ENCODE measurements at regions not wholly inside any gene's neighbourhood (a gene's known extent, or its start where the extent isn't known, plus 50 kb on each side); places are given as distances from the start of the nearest gene placed in this dataset.

DNA sequence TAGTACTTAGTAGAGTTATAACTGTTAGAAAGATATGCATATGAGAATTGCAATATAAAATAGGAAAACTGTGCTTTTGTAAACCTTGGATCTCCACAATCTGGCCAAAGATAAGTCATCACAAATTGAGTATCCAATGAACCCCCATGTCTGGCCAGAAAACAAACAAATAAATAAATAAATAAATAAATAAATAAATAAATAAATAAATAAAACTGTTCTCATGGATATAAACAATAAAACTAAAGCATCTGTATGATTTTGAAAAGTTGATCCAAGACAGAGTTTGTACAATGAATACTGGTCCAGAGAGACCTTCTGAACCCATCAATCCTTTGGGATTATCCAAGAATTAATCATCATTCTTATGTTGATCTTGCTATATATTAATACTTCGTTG lies 367.6 kb upstream of the CDH9 start:
- DNase-seq, result no peak

GRCh38 chr5:27403243-27403882 lies 365.0 kb upstream of the CDH9 start:
- DNase-seq, result no peak

GRCh38 chr5:27402828-27403227 lies 364.4 kb upstream of the CDH9 start:
- no peak for DNase-seq

DNA sequence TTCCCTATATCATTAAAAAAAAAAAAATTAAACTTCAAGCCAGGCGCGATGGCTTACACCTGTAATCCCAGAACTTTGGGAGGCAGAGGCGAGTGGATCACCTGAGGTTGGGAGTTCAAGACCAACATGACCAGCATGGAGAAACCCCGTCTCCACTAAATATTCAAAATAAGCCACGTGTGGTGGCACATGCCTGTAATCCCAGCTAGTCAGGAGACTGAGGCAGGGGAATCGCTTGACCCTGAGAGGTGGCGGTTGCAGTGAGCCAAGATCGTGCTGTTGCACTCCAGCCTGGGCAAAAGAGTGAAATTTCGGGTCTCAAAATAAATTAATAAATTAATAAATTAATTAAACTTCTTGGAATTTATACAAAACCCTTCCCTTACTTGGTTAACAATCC lies 358.6 kb upstream of the CDH9 start:
- DNase-seq, result no peak

- no peak for DNase-seq
Observed at GRCh38 chr5:27392716-27393115, 354.3 kb upstream of the CDH9 start.

- DNase-seq, result no peak
Observed at GRCh38 chr5:27389696-27390095, 351.3 kb upstream of the CDH9 start.

- no peak for DNase-seq
Observed at GRCh38 chr5:27388755-27389154, 350.4 kb upstream of the CDH9 start.

DNA sequence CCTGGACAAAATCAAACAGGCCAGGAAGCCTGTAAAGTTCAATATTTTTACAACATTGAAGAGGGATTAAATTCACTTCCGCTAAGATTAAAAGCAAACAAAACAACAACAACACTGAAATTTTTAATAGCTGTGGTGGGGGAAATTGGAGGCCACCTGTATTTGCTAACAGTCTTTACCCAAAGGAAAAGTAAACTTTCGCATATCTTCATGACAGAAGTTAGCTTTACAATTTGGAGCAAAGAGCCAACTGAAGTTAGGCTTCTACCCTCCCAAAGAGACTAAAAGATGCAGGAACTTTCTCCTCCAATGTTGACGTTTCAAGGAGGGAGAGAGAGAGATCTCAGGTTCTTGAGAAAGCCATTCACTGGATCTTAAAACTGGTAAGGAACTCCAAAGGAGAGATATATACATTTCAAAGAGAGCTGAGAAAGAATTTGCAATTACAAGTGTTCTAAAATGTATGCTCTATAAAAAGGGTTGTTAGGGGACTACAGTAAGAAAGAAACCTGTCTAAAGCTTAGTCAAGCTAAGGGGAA lies 349.2 kb upstream of the CDH9 start:
- no peak for DNase-seq

GRCh38 chr5:27381686-27382085 lies 343.3 kb upstream of the CDH9 start:
- no peak for DNase-seq

- DNase-seq, result no peak
Observed at GRCh38 chr5:27377626-27378025, 339.2 kb upstream of the CDH9 start.

- DNase-seq, result no peak
Observed at GRCh38 chr5:27353970-27354369, 315.6 kb upstream of the CDH9 start.

DNA sequence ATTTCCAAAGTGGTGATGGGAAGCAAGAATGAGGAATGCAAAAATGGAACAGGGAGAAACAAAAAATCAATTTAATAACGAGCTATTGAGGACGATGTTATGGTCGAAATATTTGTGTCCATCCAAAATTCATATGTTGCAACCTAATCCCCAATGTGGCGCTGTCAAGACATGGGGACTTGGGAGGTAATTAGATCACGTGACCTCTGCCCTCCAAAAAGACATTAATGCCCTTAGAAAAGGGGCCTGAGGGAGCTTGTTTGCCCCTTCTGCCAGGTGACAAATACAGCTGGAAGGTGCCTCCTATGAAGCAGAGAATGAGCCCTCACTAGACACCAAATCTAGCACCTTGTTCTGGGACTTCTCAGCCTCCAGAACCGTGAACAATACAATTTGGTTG lies 315.2 kb upstream of the CDH9 start:
- DNase-seq, result no peak

DNA sequence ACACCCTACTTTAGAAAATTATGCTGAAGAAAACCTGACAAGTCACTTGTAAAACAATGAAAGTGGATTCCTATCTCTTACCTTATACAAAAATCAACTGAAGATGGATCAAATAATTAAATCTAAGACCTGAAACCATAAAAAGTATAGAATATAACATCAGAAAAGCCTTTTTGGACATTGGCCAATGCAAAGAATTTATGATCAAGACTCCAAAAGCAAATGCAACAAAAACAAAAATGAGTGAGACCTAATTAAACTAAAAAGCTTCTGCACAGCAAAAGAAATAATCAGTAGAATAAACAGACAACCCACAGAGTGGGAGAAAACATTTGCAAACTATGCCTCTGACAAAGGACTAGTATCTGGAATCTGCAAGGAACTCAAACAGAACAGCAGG lies 303.0 kb upstream of the CDH9 start:
- peak in 1 of 2 experiments; percentile 45 for DNase-seq

- no peak for DNase-seq
Observed at GRCh38 chr5:27336817-27337216, 298.4 kb upstream of the CDH9 start.

GRCh38 chr5:27328480-27328879 lies 290.1 kb upstream of the CDH9 start:
- no peak for DNase-seq

DNA sequence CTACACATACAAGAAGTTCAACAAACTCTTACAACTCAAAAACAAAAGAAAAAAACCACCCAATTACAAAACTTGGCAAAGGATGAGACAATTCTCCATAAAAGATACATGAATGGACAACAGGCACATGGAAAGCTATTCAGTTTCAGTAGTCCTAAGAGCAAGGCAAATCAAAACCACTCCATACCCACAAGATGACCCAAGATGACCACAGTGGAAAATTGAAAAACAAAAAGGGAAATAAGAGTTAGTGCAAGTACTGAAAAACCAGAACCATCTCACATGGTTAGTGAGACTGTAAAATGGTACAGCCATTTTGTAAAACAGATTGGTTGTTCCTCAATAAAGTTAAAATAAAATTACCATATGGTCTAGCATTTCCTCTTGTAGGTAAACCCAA lies 287.1 kb upstream of the CDH9 start:
- DNase-seq, result no peak

GRCh38 chr5:27318701-27319100 lies 280.3 kb upstream of the CDH9 start:
- peak in 1 of 2 experiments; percentile 46 for DNase-seq

- DNase-seq, result no peak
Observed at GRCh38 chr5:27316271-27316650, 277.9 kb upstream of the CDH9 start.

DNA sequence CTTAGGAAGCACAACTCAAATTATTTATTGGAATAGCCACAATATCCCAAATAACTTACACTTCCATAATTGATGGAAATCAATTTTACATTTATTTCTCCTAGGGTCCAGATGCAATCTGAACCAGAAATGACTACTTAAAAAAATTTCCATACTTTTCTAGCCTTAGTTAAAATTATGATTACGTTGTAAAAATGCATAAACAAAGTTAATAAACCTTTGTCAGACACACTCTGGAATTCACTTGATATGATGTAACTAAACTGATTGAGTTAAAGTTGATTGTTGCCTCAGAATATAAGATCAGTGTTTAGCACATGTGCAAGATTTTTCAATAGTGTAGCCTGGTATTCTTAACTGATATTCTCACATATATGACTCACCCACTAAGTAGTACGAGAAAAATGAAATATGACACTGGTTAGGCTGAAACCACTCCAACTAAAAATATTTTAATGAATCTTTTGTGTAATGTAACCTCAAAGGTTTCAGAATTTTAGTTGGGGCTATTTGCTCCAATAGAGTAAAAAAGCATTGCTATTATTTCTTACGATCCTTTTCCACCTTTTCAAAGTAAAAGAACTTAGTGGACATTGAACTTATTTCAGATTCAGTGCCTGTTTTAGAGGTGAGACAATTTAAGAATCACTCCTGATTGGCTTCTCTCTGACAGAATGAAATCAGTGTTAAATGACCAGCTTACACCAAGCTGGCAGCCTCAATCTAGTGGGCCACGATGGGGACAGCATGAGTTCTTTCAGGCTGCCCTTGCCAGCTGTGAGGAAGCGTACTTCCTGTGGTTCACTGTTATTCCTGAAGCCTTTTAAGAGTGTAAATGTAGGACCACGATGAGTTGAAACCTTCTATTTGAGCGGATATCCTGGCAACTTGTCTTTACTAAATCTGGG lies 277.2 kb upstream of the CDH9 start:
- no peak for DNase-seq

GRCh38 chr5:27313549-27313948 lies 275.2 kb upstream of the CDH9 start:
- no peak for DNase-seq

DNA sequence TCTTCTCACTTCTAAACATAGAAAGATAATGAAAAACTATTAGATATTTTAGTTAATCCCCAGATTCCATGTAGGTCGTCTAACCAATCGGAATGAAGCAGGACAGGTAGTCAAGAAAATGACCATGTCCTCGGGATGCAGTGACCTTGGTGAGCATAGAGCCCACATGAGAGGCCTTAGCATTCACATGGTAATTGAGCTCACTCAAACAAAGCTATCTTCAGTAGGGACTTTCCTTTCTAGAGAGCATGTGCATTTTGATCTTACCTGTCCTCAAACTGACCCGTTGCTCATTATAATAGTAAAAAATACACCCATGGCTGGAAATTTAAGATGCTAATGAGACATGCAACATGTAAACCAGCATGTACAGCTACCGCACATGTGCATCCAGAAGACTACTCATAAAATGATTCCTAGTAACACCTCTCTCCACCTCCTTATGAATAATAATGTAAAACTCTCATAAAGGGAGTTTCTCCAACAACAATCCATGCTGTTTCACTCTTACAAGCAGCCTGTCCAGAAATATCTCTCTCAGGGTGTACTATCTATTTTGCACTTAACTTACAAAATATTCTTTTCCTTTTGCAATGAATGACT lies 274.0 kb upstream of the CDH9 start:
- no peak for DNase-seq

DNA sequence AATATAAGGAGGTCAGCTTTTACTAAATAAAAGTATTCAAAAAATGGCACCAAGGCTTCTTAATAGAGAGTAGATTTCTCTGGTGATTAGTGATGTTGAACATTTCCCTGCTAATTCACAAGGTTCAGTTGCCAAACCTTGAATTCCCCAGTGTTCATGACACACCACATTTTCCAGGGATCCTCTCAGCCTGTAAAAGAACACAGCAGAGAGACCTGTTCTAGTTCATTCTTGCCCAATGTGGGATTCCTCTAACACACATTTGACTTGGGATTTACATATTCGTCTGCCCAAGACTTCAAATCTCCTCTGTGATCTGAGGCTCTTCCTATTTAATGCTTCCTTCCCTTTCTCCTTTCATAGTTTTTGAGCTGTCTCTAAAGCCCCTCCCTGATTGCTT lies 273.2 kb upstream of the CDH9 start:
- DNase-seq, result no peak

GRCh38 chr5:27308153-27308552 lies 269.8 kb upstream of the CDH9 start:
- DNase-seq, result no peak

GRCh38 chr5:27290172-27290571 lies 251.8 kb upstream of the CDH9 start:
- DNase-seq, result no peak
